ENCODE measurements at regions not wholly inside any gene's neighbourhood (a gene's known extent, or its start where the extent isn't known, plus 50 kb on each side); places are given as distances from the start of the nearest gene placed in this dataset.

- no peaks in the 10 kb centered on the region for H3K36me3 ChIP-seq (ENCODE audit: control insufficient read depth, insufficient read depth, low read length)
- no peaks in the 10 kb centered on the region for H3K4me1 ChIP-seq (ENCODE audit: control insufficient read depth, insufficient read depth, low read length, poor library complexity, severe bottlenecking)
- no peak overlapping the region for H3K27ac ChIP-seq (ENCODE audit: low read depth, low read length, severe bottlenecking)
- no peak overlapping the region for H3K4me3 ChIP-seq (ENCODE audit: extremely low read depth, insufficient read depth, low read length, poor library complexity, severe bottlenecking)
- WGBS, 2 experiments (ENCODE audit: insufficient coverage in 2 of 2): 89 to 100% methylated on average over 1 of the region's 2 CpGs
- no peaks in the 10 kb centered on the region for H3K9me3 ChIP-seq (ENCODE audit: control insufficient read depth, low read length)
These were observed 145.0 kb downstream of the SPP2 start for GRCh38 chr2:234195516-234195915.

GRCh38 chr2:234193977-234194563 lies 143.6 kb downstream of the SPP2 start:
- WGBS, 2 experiments (ENCODE audit: insufficient coverage in 2 of 2): 90 to 93% methylated on average over 4 to 5 of the region's 7 CpGs
- Histone ChIP-seq H3K36me3 (ENCODE audit: control insufficient read depth, insufficient read depth, low read length) (no peaks in the 10 kb centered on the region), H3K4me3 (ENCODE audit: extremely low read depth, insufficient read depth, low read length, poor library complexity, severe bottlenecking) (no peak overlapping the region), H3K9me3 (ENCODE audit: control insufficient read depth, low read length) (no peaks in the 10 kb centered on the region), H3K4me1 (ENCODE audit: control insufficient read depth, insufficient read depth, low read length, poor library complexity, severe bottlenecking) (no peaks in the 10 kb centered on the region), H3K27ac (ENCODE audit: low read depth, low read length, severe bottlenecking) (no peak overlapping the region)

GRCh38 chr2:234191819-234192407 lies 141.4 kb downstream of the SPP2 start:
- Histone ChIP-seq H3K4me3 (ENCODE audit: extremely low read depth, insufficient read depth, low read length, poor library complexity, severe bottlenecking) (no peak overlapping the region), H3K27ac (ENCODE audit: low read depth, low read length, severe bottlenecking) (no peak overlapping the region), H3K36me3 (ENCODE audit: control insufficient read depth, insufficient read depth, low read length) (no peaks in the 10 kb centered on the region), H3K9me3 (ENCODE audit: control insufficient read depth, low read length) (no peaks in the 10 kb centered on the region), H3K4me1 (ENCODE audit: control insufficient read depth, insufficient read depth, low read length, poor library complexity, severe bottlenecking) (no peaks in the 10 kb centered on the region)
- 91 to 96% methylated on average over 4 of the region's 4 CpGs for WGBS, 2 experiments (ENCODE audit: insufficient coverage in 2 of 2)

GRCh38 chr2:234189786-234190300 lies 139.3 kb downstream of the SPP2 start:
- Histone ChIP-seq H3K4me1 (ENCODE audit: control insufficient read depth, insufficient read depth, low read length, poor library complexity, severe bottlenecking) (no peaks in the 10 kb centered on the region), H3K4me3 (ENCODE audit: extremely low read depth, insufficient read depth, low read length, poor library complexity, severe bottlenecking) (no peak overlapping the region), H3K9me3 (ENCODE audit: control insufficient read depth, low read length) (no peaks in the 10 kb centered on the region), H3K27ac (ENCODE audit: low read depth, low read length, severe bottlenecking) (no peak overlapping the region), H3K36me3 (ENCODE audit: control insufficient read depth, insufficient read depth, low read length) (no peaks in the 10 kb centered on the region)
- WGBS, 2 experiments (ENCODE audit: insufficient coverage in 2 of 2): 90 to 95% methylated on average over 4 to 5 of the region's 6 CpGs

GRCh38 chr2:234189230-234189629 lies 138.7 kb downstream of the SPP2 start:
- H3K27ac ChIP-seq (ENCODE audit: low read depth, low read length, severe bottlenecking): no peak overlapping the region
- H3K36me3 ChIP-seq (ENCODE audit: control insufficient read depth, insufficient read depth, low read length): no peaks in the 10 kb centered on the region
- no peaks in the 10 kb centered on the region for H3K4me1 ChIP-seq (ENCODE audit: control insufficient read depth, insufficient read depth, low read length, poor library complexity, severe bottlenecking)
- H3K9me3 ChIP-seq (ENCODE audit: control insufficient read depth, low read length): no peaks in the 10 kb centered on the region
- no peak overlapping the region for H3K4me3 ChIP-seq (ENCODE audit: extremely low read depth, insufficient read depth, low read length, poor library complexity, severe bottlenecking)
- 84 to 86% methylated on average over 5 of the region's 5 CpGs for WGBS, 2 experiments (ENCODE audit: insufficient coverage in 2 of 2)

GRCh38 chr2:234187646-234188174 lies 137.2 kb downstream of the SPP2 start:
- Histone ChIP-seq H3K4me1 (ENCODE audit: control insufficient read depth, insufficient read depth, low read length, poor library complexity, severe bottlenecking) (peaks cover 3% of the 10 kb centered on the region), H3K36me3 (ENCODE audit: control insufficient read depth, insufficient read depth, low read length) (no peaks in the 10 kb centered on the region), H3K9me3 (ENCODE audit: control insufficient read depth, low read length) (no peaks in the 10 kb centered on the region), H3K27ac (ENCODE audit: low read depth, low read length, severe bottlenecking) (no peak overlapping the region), H3K4me3 (ENCODE audit: extremely low read depth, insufficient read depth, low read length, poor library complexity, severe bottlenecking) (no peak overlapping the region)
- WGBS, 2 experiments (ENCODE audit: insufficient coverage in 2 of 2): 83 to 100% methylated on average over 1 of the region's 2 CpGs

- no peaks in the 10 kb centered on the region for H3K9me3 ChIP-seq (ENCODE audit: control insufficient read depth, low read length)
- WGBS, 2 experiments (ENCODE audit: insufficient coverage in 2 of 2): 69 to 100% methylated on average over 1 of the region's 1 CpG
These were observed 130.6 kb downstream of the SPP2 start for GRCh38 chr2:234181121-234181520.

GRCh38 chr2:234179031-234179363 lies 128.5 kb downstream of the SPP2 start:
- Histone ChIP-seq H3K36me3 (ENCODE audit: control insufficient read depth, insufficient read depth, low read length) (no peaks in the 10 kb centered on the region), H3K9me3 (ENCODE audit: control insufficient read depth, low read length) (no peaks in the 10 kb centered on the region), H3K4me1 (ENCODE audit: control insufficient read depth, insufficient read depth, low read length, poor library complexity, severe bottlenecking) (peaks cover 12% of the 10 kb centered on the region), H3K4me3 (ENCODE audit: extremely low read depth, insufficient read depth, low read length, poor library complexity, severe bottlenecking) (no peak overlapping the region), H3K27ac (ENCODE audit: low read depth, low read length, severe bottlenecking) (no peak overlapping the region)
- 92 to 97% methylated on average over 5 of the region's 6 CpGs for WGBS, 2 experiments (ENCODE audit: insufficient coverage in 2 of 2)

More at GRCh38 chr2:234181121-234181520, 130.6 kb downstream of the SPP2 start:
- H3K4me1 ChIP-seq (ENCODE audit: control insufficient read depth, insufficient read depth, low read length, poor library complexity, severe bottlenecking): peaks cover 12% of the 10 kb centered on the region
- no peaks in the 10 kb centered on the region for H3K36me3 ChIP-seq (ENCODE audit: control insufficient read depth, insufficient read depth, low read length)
- no peak overlapping the region for H3K4me3 ChIP-seq (ENCODE audit: extremely low read depth, insufficient read depth, low read length, poor library complexity, severe bottlenecking)
- H3K27ac ChIP-seq (ENCODE audit: low read depth, low read length, severe bottlenecking): no peak overlapping the region

- peaks cover 12% of the 10 kb centered on the region for H3K4me1 ChIP-seq (ENCODE audit: control insufficient read depth, insufficient read depth, low read length, poor library complexity, severe bottlenecking)
- H3K9me3 ChIP-seq (ENCODE audit: control insufficient read depth, low read length): no peaks in the 10 kb centered on the region
- H3K27ac ChIP-seq (ENCODE audit: low read depth, low read length, severe bottlenecking): no peak overlapping the region
- H3K36me3 ChIP-seq (ENCODE audit: control insufficient read depth, insufficient read depth, low read length): no peaks in the 10 kb centered on the region
- H3K4me3 ChIP-seq (ENCODE audit: extremely low read depth, insufficient read depth, low read length, poor library complexity, severe bottlenecking): no peak overlapping the region
- WGBS, 2 experiments (ENCODE audit: insufficient coverage in 2 of 2): 79 to 81% methylated on average over 7 to 10 of the region's 10 CpGs
These were observed 128.0 kb downstream of the SPP2 start for GRCh38 chr2:234178330-234179030.

- H3K27ac ChIP-seq (ENCODE audit: low read depth, low read length, severe bottlenecking): no peak overlapping the region
- H3K4me1 ChIP-seq (ENCODE audit: control insufficient read depth, insufficient read depth, low read length, poor library complexity, severe bottlenecking): peaks cover 13% of the 10 kb centered on the region
- H3K36me3 ChIP-seq (ENCODE audit: control insufficient read depth, insufficient read depth, low read length): no peaks in the 10 kb centered on the region
- WGBS, 2 experiments (ENCODE audit: insufficient coverage in 2 of 2): 97 to 98% methylated on average over 5 to 6 of the region's 6 CpGs
- no peaks in the 10 kb centered on the region for H3K9me3 ChIP-seq (ENCODE audit: control insufficient read depth, low read length)
- H3K4me3 ChIP-seq (ENCODE audit: extremely low read depth, insufficient read depth, low read length, poor library complexity, severe bottlenecking): no peak overlapping the region
These were observed 125.1 kb downstream of the SPP2 start for GRCh38 chr2:234175649-234176048.
